ENCODE measurements at regions not wholly inside any gene's neighbourhood (a gene's known extent, or its start where the extent isn't known, plus 50 kb on each side); places are given as distances from the start of the nearest gene placed in this dataset.
A peak's percentile ranks its signal among the peaks of the same experiment; 100 is the strongest.
"Not testable (repeated sequence)": the region's sequence is repeated elsewhere in the genome, so short reads cannot be mapped to it uniquely, and the experiment has no call there.

GRCh38 chr21:6466081-6466698, 4055.2 kb upstream of the TPTE start:
- H3K4me3 ChIP-seq, H3K4me1 ChIP-seq, DNase-seq, H3K27me3 ChIP-seq, H3K36me3 ChIP-seq, H3K27ac ChIP-seq, H3K9me3 ChIP-seq: not testable (repeated sequence)
- ATAC-seq (ENCODE audit: low FRiP score in 2 of 2), result peak in 1 of 2 donors; percentile 47
- WGBS, 2 donors, result no CpG with 5 or more reads among the region's 62 CpGs

GRCh38 chr21:6466707-6467106, 4054.7 kb upstream of the TPTE start:
- not testable (repeated sequence) for H3K4me1 ChIP-seq, H3K27ac ChIP-seq, H3K9me3 ChIP-seq, DNase-seq, H3K4me3 ChIP-seq, H3K36me3 ChIP-seq, H3K27me3 ChIP-seq
- WGBS, 2 donors, result no CpG with 5 or more reads among the region's 33 CpGs
- ATAC-seq (ENCODE audit: low FRiP score in 2 of 2), result peak in 1 of 2 donors; percentile 36

GRCh38 chr21:6467189-6467774, 4054.1 kb upstream of the TPTE start:
- WGBS, 2 donors, result no CpG with 5 or more reads among the region's 60 CpGs
- H3K36me3 ChIP-seq, result not testable (repeated sequence)
- ATAC-seq (ENCODE audit: low FRiP score in 2 of 2), result peak in 1 of 2 donors; percentile 73

GRCh38 chr21:6467907-6468306, 4053.5 kb upstream of the TPTE start:
- not testable (repeated sequence) for H3K4me1 ChIP-seq; H3K27me3 ChIP-seq; H3K27ac ChIP-seq; ATAC-seq (ENCODE audit: low FRiP score in 2 of 2); H3K36me3 ChIP-seq; H3K4me3 ChIP-seq; DNase-seq; H3K9me3 ChIP-seq
- no CpG with 5 or more reads among the region's 55 CpGs for WGBS, 2 donors

More at GRCh38 chr21:6467189-6467774, 4054.1 kb upstream of the TPTE start:
- not testable (repeated sequence) for H3K27me3 ChIP-seq, H3K9me3 ChIP-seq, H3K27ac ChIP-seq, H3K4me1 ChIP-seq
- peak overlapping the region in 3 of 4 donors; percentile 20 to 28 (median 21) for H3K4me3 ChIP-seq
- peak in 1 of 2 donors; percentile 0 for DNase-seq

GRCh38 chr21:6468331-6468860, 4053.0 kb upstream of the TPTE start:
- WGBS, 2 donors, result 78% methylated on average over 7 of the region's 34 CpGs; no CpG with 5 or more reads in 1 of the 2 donors
- H3K4me1 ChIP-seq; H3K36me3 ChIP-seq; DNase-seq; H3K9me3 ChIP-seq; H3K27ac ChIP-seq; ATAC-seq (ENCODE audit: low FRiP score in 2 of 2); H3K4me3 ChIP-seq; H3K27me3 ChIP-seq: not testable (repeated sequence)

- H3K4me1 ChIP-seq; H3K27ac ChIP-seq; H3K4me3 ChIP-seq; ATAC-seq (ENCODE audit: low FRiP score in 2 of 2); H3K27me3 ChIP-seq; H3K9me3 ChIP-seq; DNase-seq; H3K36me3 ChIP-seq: not testable (repeated sequence)
- no CpG with 5 or more reads among the region's 25 CpGs for WGBS, 2 donors
These were observed 4047.0 kb upstream of the TPTE start for GRCh38 chr21:6474250-6474968.

GRCh38 chr21:6481116-6481515, 4040.3 kb upstream of the TPTE start:
- not testable (repeated sequence) for H3K9me3 ChIP-seq; ATAC-seq (ENCODE audit: low FRiP score in 2 of 2); H3K27me3 ChIP-seq; DNase-seq; H3K36me3 ChIP-seq; H3K27ac ChIP-seq; H3K4me3 ChIP-seq; H3K4me1 ChIP-seq
- no CpG with 5 or more reads among the region's 17 CpGs for WGBS, 2 donors

- H3K9me3 ChIP-seq; H3K4me3 ChIP-seq; H3K27ac ChIP-seq; ATAC-seq (ENCODE audit: low FRiP score in 2 of 2); H3K36me3 ChIP-seq; H3K4me1 ChIP-seq; DNase-seq; H3K27me3 ChIP-seq: not testable (repeated sequence)
- 80% methylated on average over 1 of the region's 3 CpGs; no CpG with 5 or more reads in 1 of the 2 donors for WGBS, 2 donors
These were observed 4038.8 kb upstream of the TPTE start for GRCh38 chr21:6482616-6483015.

GRCh38 chr21:6483645-6484044, 4037.7 kb upstream of the TPTE start:
- ATAC-seq (ENCODE audit: low FRiP score in 2 of 2); H3K4me3 ChIP-seq; H3K9me3 ChIP-seq; H3K36me3 ChIP-seq; H3K27me3 ChIP-seq; DNase-seq; H3K4me1 ChIP-seq; H3K27ac ChIP-seq: not testable (repeated sequence)
- WGBS, 2 donors, result no CpG with 5 or more reads among the region's 4 CpGs

- H3K4me1 ChIP-seq; ATAC-seq (ENCODE audit: low FRiP score in 2 of 2); DNase-seq; H3K9me3 ChIP-seq; H3K4me3 ChIP-seq; H3K36me3 ChIP-seq; H3K27me3 ChIP-seq; H3K27ac ChIP-seq: not testable (repeated sequence)
- 95% methylated on average over 12 of the region's 26 CpGs; no CpG with 5 or more reads in 1 of the 2 donors for WGBS, 2 donors
These were observed 4034.6 kb upstream of the TPTE start for GRCh38 chr21:6486821-6487220.

GRCh38 chr21:6492691-6493090, 4028.7 kb upstream of the TPTE start:
- H3K4me1 ChIP-seq; H3K4me3 ChIP-seq; H3K27ac ChIP-seq; H3K27me3 ChIP-seq; DNase-seq; ATAC-seq (ENCODE audit: low FRiP score in 2 of 2); H3K9me3 ChIP-seq; H3K36me3 ChIP-seq: not testable (repeated sequence)
- WGBS, 2 donors, result no CpG with 5 or more reads among the region's 8 CpGs

- DNase-seq; H3K27ac ChIP-seq; H3K4me3 ChIP-seq; H3K4me1 ChIP-seq; ATAC-seq (ENCODE audit: low FRiP score in 2 of 2); H3K36me3 ChIP-seq; H3K27me3 ChIP-seq; H3K9me3 ChIP-seq: not testable (repeated sequence)
- WGBS, 2 donors, result no CpG with 5 or more reads among the region's 4 CpGs
These were observed 4027.4 kb upstream of the TPTE start for GRCh38 chr21:6493957-6494356.

GRCh38 chr21:6496356-6496755, 4025.0 kb upstream of the TPTE start:
- no CpG with 5 or more reads among the region's 5 CpGs for WGBS, 2 donors
- not testable (repeated sequence) for H3K4me3 ChIP-seq; H3K9me3 ChIP-seq; H3K4me1 ChIP-seq; DNase-seq; ATAC-seq (ENCODE audit: low FRiP score in 2 of 2); H3K27ac ChIP-seq; H3K27me3 ChIP-seq; H3K36me3 ChIP-seq
